Nephron (organoid): ENCODE measurements at regions not wholly inside any gene's neighbourhood (a gene's known extent, or its start where the extent isn't known, plus 50 kb on each side); places are given as distances from the start of the nearest gene placed in this dataset.

Source experiments
- H3K27ac Mint-ChIP-seq, 3 experiments: 2 replicates each; pipeline ENCODE4 v1.8.0; 2020; ENCODE audit warnings: mixed read lengths in 3 of 3, mild to moderate bottlenecking in 2 of 3, moderate library complexity in 1 of 3
- H3K27me3 Mint-ChIP-seq: 2 replicates; pipeline ENCODE4 v1.8.0; 2021; ENCODE audit warnings: low read depth, mild to moderate bottlenecking, moderate library complexity, mixed read lengths
- H3K36me3 Mint-ChIP-seq: 2 replicates; pipeline ENCODE4 v1.8.0; 2020; ENCODE audit warnings: low read depth, mixed read lengths
- H3K4me1 Mint-ChIP-seq: 2 replicates; pipeline ENCODE4 v1.8.0; 2020; ENCODE audit warnings: mixed read lengths
- H3K4me3 Mint-ChIP-seq, 3 experiments: 2 replicates each; pipeline ENCODE4 v1.8.0; 2020; ENCODE audit warnings: mild to moderate bottlenecking in 3 of 3, mixed read lengths in 3 of 3, moderate library complexity in 2 of 3
- H3K9me3 Mint-ChIP-seq: 2 replicates; pipeline ENCODE4 v1.8.0; 2020; ENCODE audit warnings: mixed read lengths
- TF ChIP-seq, protein P1 (sequence below), 3 experiments: fragments of 200-600 bp; sonication (generic); IDR thresholded peaks; one replicate each; pipeline ENCODE4 v1.5.0; 2021; ENCODE audit warnings: antibody characterized with exemption in 3 of 3; ENCODE audit not compliant: unreplicated experiment in 3 of 3

DNA sequence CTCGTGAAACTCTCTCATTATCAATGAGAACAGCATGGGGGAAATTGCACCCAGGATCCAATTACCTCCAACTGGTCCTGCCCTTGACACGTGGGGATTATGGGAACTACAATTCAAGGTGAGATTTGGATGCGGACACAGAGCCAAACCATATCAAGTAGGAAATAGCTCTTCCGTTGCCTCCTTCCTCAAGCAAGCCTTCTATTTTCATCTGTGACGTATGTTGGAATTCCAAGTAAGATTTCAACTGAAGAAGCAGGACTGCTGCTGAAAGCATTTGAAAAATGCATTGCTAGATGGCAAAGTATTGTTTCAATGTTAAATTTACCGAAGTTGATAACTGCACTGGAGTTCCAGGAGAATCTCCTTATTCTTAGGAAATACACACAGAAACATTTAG is 178.1 kb upstream of the GALNT17 start:
- no peaks in the 10 kb centered on the region for H3K36me3 Mint-ChIP-seq
- TF ChIP-seq, protein P1, sequence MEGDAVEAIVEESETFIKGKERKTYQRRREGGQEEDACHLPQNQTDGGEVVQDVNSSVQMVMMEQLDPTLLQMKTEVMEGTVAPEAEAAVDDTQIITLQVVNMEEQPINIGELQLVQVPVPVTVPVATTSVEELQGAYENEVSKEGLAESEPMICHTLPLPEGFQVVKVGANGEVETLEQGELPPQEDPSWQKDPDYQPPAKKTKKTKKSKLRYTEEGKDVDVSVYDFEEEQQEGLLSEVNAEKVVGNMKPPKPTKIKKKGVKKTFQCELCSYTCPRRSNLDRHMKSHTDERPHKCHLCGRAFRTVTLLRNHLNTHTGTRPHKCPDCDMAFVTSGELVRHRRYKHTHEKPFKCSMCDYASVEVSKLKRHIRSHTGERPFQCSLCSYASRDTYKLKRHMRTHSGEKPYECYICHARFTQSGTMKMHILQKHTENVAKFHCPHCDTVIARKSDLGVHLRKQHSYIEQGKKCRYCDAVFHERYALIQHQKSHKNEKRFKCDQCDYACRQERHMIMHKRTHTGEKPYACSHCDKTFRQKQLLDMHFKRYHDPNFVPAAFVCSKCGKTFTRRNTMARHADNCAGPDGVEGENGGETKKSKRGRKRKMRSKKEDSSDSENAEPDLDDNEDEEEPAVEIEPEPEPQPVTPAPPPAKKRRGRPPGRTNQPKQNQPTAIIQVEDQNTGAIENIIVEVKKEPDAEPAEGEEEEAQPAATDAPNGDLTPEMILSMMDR (IDR thresholded peaks at IDR 0.05; ENCODE audit: unreplicated experiment in 3 of 3), result no peak
- H3K4me1 Mint-ChIP-seq, result peaks cover 20% of the 10 kb centered on the region
- H3K4me3 Mint-ChIP-seq, result peak overlapping the region in 2 of 3 experiments; percentile 40 to 54
- peak overlapping the region; percentile 90 to 96 (median 95) for H3K27ac Mint-ChIP-seq
- peaks cover 5% of the 10 kb centered on the region for H3K27me3 Mint-ChIP-seq
- peaks cover 8% of the 10 kb centered on the region for H3K9me3 Mint-ChIP-seq

DNA sequence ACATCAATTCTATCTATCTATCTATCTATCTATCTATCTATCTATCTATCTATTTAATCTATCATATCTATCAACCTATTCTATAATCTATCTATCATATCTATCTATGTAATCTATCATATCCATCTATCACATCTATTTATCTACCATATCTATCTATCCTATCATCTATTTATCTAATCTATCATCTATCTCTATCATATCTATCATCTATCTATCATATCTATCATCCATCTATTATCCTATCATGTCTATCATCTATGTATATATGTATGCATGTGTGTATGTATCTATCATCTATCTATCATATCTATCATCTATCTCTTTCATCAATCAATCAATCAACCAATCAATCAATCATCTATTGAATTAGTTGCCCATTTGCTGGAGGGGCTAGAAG is 159.3 kb upstream of the GALNT17 start:
- Mint-ChIP-seq H3K36me3 (no peaks in the 10 kb centered on the region), H3K9me3 (peaks cover 10% of the 10 kb centered on the region), H3K4me1 (peaks cover 20% of the 10 kb centered on the region), H3K27me3 (peaks cover 10% of the 10 kb centered on the region), H3K27ac (no peak overlapping the region), H3K4me3 (no peak overlapping the region)
- TF ChIP-seq, protein P1 (IDR thresholded peaks at IDR 0.05; ENCODE audit: unreplicated experiment in 3 of 3), result no peak

DNA sequence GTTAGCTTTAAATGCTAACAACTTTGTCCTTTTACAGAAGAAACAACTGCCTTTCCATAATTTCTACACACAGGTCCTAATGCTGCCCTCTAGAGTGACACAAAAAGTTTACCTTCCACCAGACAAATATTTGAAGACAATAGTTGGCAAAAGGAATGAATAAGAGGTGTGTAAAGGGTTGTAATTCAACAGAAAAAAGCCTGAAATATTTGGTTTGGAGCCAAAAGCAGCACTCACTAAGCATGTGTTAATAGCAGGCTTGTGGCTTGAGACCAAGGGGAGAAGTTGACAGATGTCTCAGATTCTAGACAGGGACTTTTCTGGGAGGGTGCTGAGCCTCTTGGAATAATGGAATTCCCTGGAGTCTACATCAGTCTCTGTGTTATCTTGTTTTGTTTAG is 156.2 kb upstream of the GALNT17 start:
- Mint-ChIP-seq H3K9me3 (peaks cover 9% of the 10 kb centered on the region), H3K27ac (no peak overlapping the region), H3K4me1 (peaks cover 37% of the 10 kb centered on the region), H3K27me3 (peaks cover 10% of the 10 kb centered on the region), H3K36me3 (no peaks in the 10 kb centered on the region), H3K4me3 (no peak overlapping the region)
- TF ChIP-seq, protein P1 (IDR thresholded peaks at IDR 0.05; ENCODE audit: unreplicated experiment in 3 of 3), result no peak

DNA sequence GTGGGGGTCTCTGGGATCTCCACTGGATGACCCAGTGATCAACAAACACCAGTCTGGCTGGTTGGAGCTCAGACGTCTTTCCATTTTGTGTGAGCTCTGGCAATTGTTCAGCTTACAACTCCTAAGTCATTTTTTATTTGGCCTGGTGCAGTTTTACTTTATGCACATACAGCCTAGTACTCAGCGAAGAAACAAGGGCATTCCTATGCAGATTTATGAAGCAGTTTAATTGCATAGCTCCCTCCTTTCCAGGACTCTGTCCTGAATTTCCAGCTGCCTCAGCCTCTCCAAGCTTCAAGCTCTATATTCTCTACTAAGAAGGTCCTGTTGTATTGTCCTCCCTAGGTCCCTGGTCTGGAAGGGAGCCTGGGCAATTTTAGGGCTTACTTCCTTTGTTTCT is 145.6 kb upstream of the GALNT17 start:
- no peaks in the 10 kb centered on the region for H3K36me3 Mint-ChIP-seq
- H3K9me3 Mint-ChIP-seq, result no peaks in the 10 kb centered on the region
- H3K27me3 Mint-ChIP-seq, result peaks cover 4% of the 10 kb centered on the region
- TF ChIP-seq, protein P1 (IDR thresholded peaks at IDR 0.05; ENCODE audit: unreplicated experiment in 3 of 3), result no peak
- H3K27ac Mint-ChIP-seq, result peak overlapping the region in 1 of 3 experiments; percentile 7
- H3K4me1 Mint-ChIP-seq, result no peaks in the 10 kb centered on the region
- H3K4me3 Mint-ChIP-seq, result no peak overlapping the region

DNA sequence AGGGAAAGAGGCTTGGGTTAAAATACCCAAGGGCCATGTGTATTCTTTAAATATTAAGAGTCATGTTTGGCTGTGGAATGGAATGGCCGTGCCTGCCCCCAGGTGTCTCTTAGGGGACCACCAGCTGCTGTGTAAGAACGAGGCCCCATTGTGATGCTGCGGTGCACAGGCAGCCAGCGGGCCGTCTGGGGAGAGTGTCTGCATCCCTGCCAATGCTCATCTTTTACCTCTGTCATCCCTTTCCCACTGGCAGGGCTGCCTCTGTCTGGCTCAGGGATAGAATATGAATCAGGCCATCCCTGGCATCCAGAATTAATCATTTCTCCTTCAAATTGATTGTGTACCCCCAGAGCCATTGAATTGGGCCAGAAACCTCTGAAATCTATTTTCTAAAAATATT is 137.8 kb upstream of the GALNT17 start:
- H3K36me3 Mint-ChIP-seq, result no peaks in the 10 kb centered on the region
- TF ChIP-seq, protein P1 (IDR thresholded peaks at IDR 0.05; ENCODE audit: unreplicated experiment in 3 of 3), result no peak
- no peak overlapping the region for H3K4me3 Mint-ChIP-seq
- H3K27ac Mint-ChIP-seq, result no peak overlapping the region
- peaks cover 13% of the 10 kb centered on the region for H3K4me1 Mint-ChIP-seq
- H3K27me3 Mint-ChIP-seq, result no peaks in the 10 kb centered on the region
- H3K9me3 Mint-ChIP-seq, result peaks cover 6% of the 10 kb centered on the region

DNA sequence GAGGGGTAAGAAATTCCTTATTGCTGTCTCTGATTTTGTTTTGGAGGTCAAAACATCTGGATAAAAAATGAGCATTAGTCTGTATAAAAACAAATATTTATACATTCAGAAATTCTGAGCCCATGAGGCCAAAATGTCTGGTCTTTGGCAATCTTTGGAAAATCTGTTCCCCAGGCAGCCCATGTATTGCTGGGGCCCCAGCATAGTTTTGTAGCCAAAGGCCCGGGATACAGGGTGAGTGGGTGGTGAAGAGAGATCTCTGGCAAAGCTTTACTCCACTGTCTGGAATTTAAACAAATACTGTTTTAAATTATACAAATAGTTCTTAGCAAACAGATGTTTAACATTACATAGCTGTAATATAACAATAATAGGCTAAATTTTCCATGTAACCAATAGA is 134.7 kb upstream of the GALNT17 start:
- TF ChIP-seq, protein P1 (IDR thresholded peaks at IDR 0.05; ENCODE audit: unreplicated experiment in 3 of 3), result no peak
- Mint-ChIP-seq H3K27ac (peak overlapping the region in 2 of 3 experiments; percentile 48 to 90), H3K27me3 (no peaks in the 10 kb centered on the region), H3K4me1 (peaks cover 13% of the 10 kb centered on the region), H3K9me3 (peaks cover 11% of the 10 kb centered on the region), H3K4me3 (no peak overlapping the region), H3K36me3 (no peaks in the 10 kb centered on the region)
